ENCODE measurements at regions not wholly inside any gene's neighbourhood (a gene's known extent, or its start where the extent isn't known, plus 50 kb on each side); places are given as distances from the start of the nearest gene placed in this dataset.

DNA sequence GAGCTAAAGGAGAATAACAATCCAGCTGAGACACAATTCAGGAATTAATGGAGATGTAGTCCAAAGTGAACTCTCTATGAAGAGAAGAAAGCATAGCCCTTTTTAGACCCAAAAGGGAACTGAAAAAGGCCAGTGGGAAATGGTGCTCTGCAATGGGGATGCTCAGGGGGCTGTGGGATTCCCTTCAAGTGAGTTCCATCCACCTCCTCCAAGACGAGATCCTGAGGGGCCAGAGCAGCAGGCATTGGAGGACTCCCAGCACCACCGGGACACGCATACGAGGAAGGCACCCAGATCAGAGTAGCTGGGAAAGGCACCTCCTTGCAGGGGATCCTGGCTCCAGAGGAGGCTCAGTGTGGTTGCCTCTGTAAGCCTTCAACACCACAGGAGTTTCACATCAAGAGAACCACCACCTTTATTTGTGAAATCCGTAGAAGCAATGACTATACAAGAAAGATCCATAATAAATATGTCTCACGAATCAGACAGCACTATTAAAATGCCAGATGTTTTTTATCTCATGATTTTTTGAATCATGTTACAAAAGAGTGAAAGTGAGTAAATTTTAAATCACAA, 288.2 kb downstream of the MED10 start:
- no peak for ATAC-seq
- Mint-ChIP-seq H3K9me3 (peaks cover 12% of the 10 kb centered on the region), H3K27ac (no peak overlapping the region), H3K4me3 (no peak overlapping the region), H3K4me1 (peaks cover 12% of the 10 kb centered on the region; the same call in 1 of the 2 replicates), H3K27me3 (ENCODE audit: low read depth) (no peaks in the 10 kb centered on the region), H3K36me3 (no peaks in the 10 kb centered on the region)
- TF ChIP-seq, protein P1, sequence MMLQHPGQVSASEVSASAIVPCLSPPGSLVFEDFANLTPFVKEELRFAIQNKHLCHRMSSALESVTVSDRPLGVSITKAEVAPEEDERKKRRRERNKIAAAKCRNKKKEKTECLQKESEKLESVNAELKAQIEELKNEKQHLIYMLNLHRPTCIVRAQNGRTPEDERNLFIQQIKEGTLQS (CRISPR knock-in tag; conservative IDR thresholded peaks at IDR 0.05): no peak
- no peak for TF ChIP-seq STAT6 (CRISPR knock-in tag; conservative IDR thresholded peaks at IDR 0.05; ENCODE audit: low read depth)
- no peak for TF ChIP-seq JAZF1 (CRISPR knock-in tag; IDR thresholded peaks at IDR 0.05)
- TF ChIP-seq ZNF138 (CRISPR knock-in tag; conservative IDR thresholded peaks at IDR 0.05): no peak
- TF ChIP-seq ZNF532 (CRISPR knock-in tag; IDR thresholded peaks at IDR 0.05; ENCODE audit: borderline replicate concordance): no peak
- TF ChIP-seq, protein P2, sequence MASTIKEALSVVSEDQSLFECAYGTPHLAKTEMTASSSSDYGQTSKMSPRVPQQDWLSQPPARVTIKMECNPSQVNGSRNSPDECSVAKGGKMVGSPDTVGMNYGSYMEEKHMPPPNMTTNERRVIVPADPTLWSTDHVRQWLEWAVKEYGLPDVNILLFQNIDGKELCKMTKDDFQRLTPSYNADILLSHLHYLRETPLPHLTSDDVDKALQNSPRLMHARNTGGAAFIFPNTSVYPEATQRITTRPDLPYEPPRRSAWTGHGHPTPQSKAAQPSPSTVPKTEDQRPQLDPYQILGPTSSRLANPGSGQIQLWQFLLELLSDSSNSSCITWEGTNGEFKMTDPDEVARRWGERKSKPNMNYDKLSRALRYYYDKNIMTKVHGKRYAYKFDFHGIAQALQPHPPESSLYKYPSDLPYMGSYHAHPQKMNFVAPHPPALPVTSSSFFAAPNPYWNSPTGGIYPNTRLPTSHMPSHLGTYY (CRISPR knock-in tag; IDR thresholded peaks at IDR 0.05): no peak
- no peak for TF ChIP-seq CBFB (CRISPR knock-in tag; IDR thresholded peaks at IDR 0.05; ENCODE audit: low read depth)
- TF ChIP-seq GTF2I (CRISPR knock-in tag; conservative IDR thresholded peaks at IDR 0.05): no peak
- TF ChIP-seq, protein P3, sequence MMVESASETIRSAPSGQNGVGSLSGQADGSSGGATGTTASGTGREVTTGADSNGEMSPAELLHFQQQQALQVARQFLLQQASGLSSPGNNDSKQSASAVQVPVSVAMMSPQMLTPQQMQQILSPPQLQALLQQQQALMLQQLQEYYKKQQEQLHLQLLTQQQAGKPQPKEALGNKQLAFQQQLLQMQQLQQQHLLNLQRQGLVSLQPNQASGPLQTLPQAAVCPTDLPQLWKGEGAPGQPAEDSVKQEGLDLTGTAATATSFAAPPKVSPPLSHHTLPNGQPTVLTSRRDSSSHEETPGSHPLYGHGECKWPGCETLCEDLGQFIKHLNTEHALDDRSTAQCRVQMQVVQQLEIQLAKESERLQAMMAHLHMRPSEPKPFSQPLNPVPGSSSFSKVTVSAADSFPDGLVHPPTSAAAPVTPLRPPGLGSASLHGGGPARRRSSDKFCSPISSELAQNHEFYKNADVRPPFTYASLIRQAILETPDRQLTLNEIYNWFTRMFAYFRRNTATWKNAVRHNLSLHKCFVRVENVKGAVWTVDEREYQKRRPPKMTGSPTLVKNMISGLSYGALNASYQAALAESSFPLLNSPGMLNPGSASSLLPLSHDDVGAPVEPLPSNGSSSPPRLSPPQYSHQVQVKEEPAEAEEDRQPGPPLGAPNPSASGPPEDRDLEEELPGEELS (CRISPR knock-in tag; IDR thresholded peaks at IDR 0.05): no peak
- TF ChIP-seq MYBL2 (CRISPR knock-in tag; IDR thresholded peaks at IDR 0.05): no peak
- no peak for TF ChIP-seq NFYB (CRISPR knock-in tag; conservative IDR thresholded peaks at IDR 0.05; ENCODE audit: low read depth)
- TF ChIP-seq OVOL2 (CRISPR knock-in tag; IDR thresholded peaks at IDR 0.05; ENCODE audit: borderline replicate concordance): no peak
- TF ChIP-seq, protein P4, sequence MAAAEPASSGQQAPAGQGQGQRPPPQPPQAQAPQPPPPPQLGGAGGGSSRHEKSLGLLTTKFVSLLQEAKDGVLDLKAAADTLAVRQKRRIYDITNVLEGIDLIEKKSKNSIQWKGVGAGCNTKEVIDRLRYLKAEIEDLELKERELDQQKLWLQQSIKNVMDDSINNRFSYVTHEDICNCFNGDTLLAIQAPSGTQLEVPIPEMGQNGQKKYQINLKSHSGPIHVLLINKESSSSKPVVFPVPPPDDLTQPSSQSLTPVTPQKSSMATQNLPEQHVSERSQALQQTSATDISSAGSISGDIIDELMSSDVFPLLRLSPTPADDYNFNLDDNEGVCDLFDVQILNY (CRISPR knock-in tag; IDR thresholded peaks at IDR 0.05): no peak
- TF ChIP-seq ZNF219 (CRISPR knock-in tag; IDR thresholded peaks at IDR 0.05; ENCODE audit: borderline replicate concordance): no peak
- TF ChIP-seq ZBTB43 (CRISPR knock-in tag; IDR thresholded peaks at IDR 0.05): no peak
- TF ChIP-seq USF1 (CRISPR knock-in tag; IDR thresholded peaks at IDR 0.05): no peak
- TF ChIP-seq FOXJ3 (CRISPR knock-in tag; IDR thresholded peaks at IDR 0.05; ENCODE audit: borderline replicate concordance): no peak
- no peak for TF ChIP-seq SOX15 (CRISPR knock-in tag; IDR thresholded peaks at IDR 0.05)
- no peak for TF ChIP-seq RELA (CRISPR knock-in tag; IDR thresholded peaks at IDR 0.05; ENCODE audit: borderline replicate concordance)
- TF ChIP-seq ETV6 (CRISPR knock-in tag; IDR thresholded peaks at IDR 0.05): no peak
- no peak for DNase-seq (ENCODE audit: low spot score)
- CTCF ChIA-PET: no interaction called here
- POLR2A ChIA-PET: no interaction called here
